K562 (cell line): ENCODE measurements at regions not wholly inside any gene's neighbourhood (a gene's known extent, or its start where the extent isn't known, plus 50 kb on each side); places are given as distances from the start of the nearest gene placed in this dataset.

Source experiments
- ATAC-seq: fragments of 200-7000 bp; cut with Tn5 transposase; 3 replicates; pipeline ENCODE4 v1.9.1; 2020; ENCODE audit warnings: moderate library complexity
- BruUV-seq: library from RNA; stranded (reverse); fragments of 400-500 nt; replicated peaks from 2 replicates; lab custom pipeline; 2021; lab: Mats Ljungman, UMichigan
- CTCF ChIA-PET: fragments of 300-600 bp; formaldehyde crosslinking; extraction: SDS; loops from one replicate; lab custom pipeline; 2021; ENCODE audit warnings: low intra/inter-chr PET ratio; lab: Yijun Ruan, JAX
- POLR2A ChIA-PET: fragments of 300-600, 350-650 bp; sonication (Branson Sonifier 250); formaldehyde crosslinking; extraction: SDS; loops from one replicate; lab custom pipeline; 2021; ENCODE audit warnings: antibody characterized with exemption, inconsistent platforms; lab: Yijun Ruan, JAX
- DNase-seq, 4 experiments: peaks; one replicate each; pipeline versions ENCODE4 v3.0.0 to v3.0.0-alpha.2; 2011 to 2018; ENCODE audit warnings: low spot score in 3 of 4, mixed read lengths in 3 of 4; ENCODE audit errors: extremely low read depth in 1 of 4
- FAIRE-seq: peaks from 2 replicates; lab custom pipeline; 2011; peaks lifted over from hg19 to GRCh38; lab: Jason Lieb, UNC
- H2AFZ ChIP-seq: 2 replicates; pipeline ENCODE4 v1.6.0; 2011; ENCODE audit warnings: low read depth, low read length, control low read depth, inconsistent platforms
- H3K27ac ChIP-seq: fragments of 200-600 bp; 3 replicates; pipeline ENCODE4 v1.8.0; 2011; ENCODE audit warnings: low read depth, mild to moderate bottlenecking, control low read depth, inconsistent platforms, low read length, moderate library complexity, mixed read lengths; ENCODE audit errors: extremely low read depth
- H3K27me3 ChIP-seq, 2 experiments: fragments of 300-600 bp in 1 of 2; 2 replicates in 1 of 2; 3 replicates in 1 of 2; pipeline versions ENCODE4 v1.6.0 to v1.8.0; 2011; ENCODE audit warnings: inconsistent platforms in 2 of 2, low read length in 2 of 2, mild to moderate bottlenecking in 1 of 2, mixed read lengths in 1 of 2, moderate library complexity in 1 of 2; ENCODE audit not compliant: control insufficient read depth in 2 of 2, insufficient read depth in 2 of 2
- H3K36me3 ChIP-seq: fragments of 300-600 bp; 3 replicates; pipeline ENCODE4 v1.8.0; 2011; ENCODE audit warnings: mild to moderate bottlenecking, low read length, inconsistent platforms; ENCODE audit not compliant: control insufficient read depth, insufficient read depth
- H3K4me1 ChIP-seq, 2 experiments: fragments of 200-600 bp in 1 of 2; replicated peaks in 1 of 2; 2 replicates in 1 of 2; 3 replicates in 1 of 2; pipeline versions ENCODE4 v1.5.1 to v1.8.0; 2011; ENCODE audit warnings: inconsistent platforms in 2 of 2, low read length in 2 of 2, mild to moderate bottlenecking in 1 of 2, mixed read lengths in 1 of 2, moderate library complexity in 1 of 2; ENCODE audit not compliant: control insufficient read depth in 2 of 2, insufficient read depth in 2 of 2
- H3K4me2 ChIP-seq: 2 replicates; pipeline ENCODE4 v1.6.1; 2011; ENCODE audit warnings: low read length, control low read depth, inconsistent platforms, mixed read lengths; ENCODE audit not compliant: insufficient read depth
- H3K4me3 ChIP-seq: fragments of 200-600 bp; sonication (generic), shearing (Covaris generic); 2 replicates; pipeline ENCODE4 v1.5.1; 2016; ENCODE audit warnings: control low read depth, inconsistent platforms
- H3K79me2 ChIP-seq: fragments of 200-600 bp; 3 replicates; pipeline ENCODE4 v1.8.0; 2011; ENCODE audit warnings: low read length, inconsistent platforms; ENCODE audit not compliant: control insufficient read depth, insufficient read depth
- H3K9ac ChIP-seq, 2 experiments: 2 replicates each; pipeline versions ENCODE4 v1.6.0 to v1.6.1; 2011; ENCODE audit warnings: low read depth in 2 of 2, low read length in 2 of 2, control low read depth in 1 of 2, inconsistent platforms in 1 of 2, mild to moderate bottlenecking in 1 of 2, mixed read lengths in 1 of 2; ENCODE audit not compliant: insufficient read depth in 1 of 2
- H3K9me1 ChIP-seq: one replicate; pipeline ENCODE4 v1.6.0; 2011; ENCODE audit warnings: inconsistent platforms, mild to moderate bottlenecking, low read length, moderate library complexity; ENCODE audit not compliant: control insufficient read depth, insufficient read depth
- H3K9me3 ChIP-seq: replicated peaks from 2 replicates; pipeline ENCODE4 v1.5.1; 2011; ENCODE audit warnings: low read depth, low read length, inconsistent platforms; ENCODE audit not compliant: control insufficient read depth, insufficient read depth
- H4K20me1 ChIP-seq: replicated peaks from 2 replicates; pipeline ENCODE4 v1.6.1; 2011; ENCODE audit warnings: low read length, inconsistent platforms, mixed read lengths; ENCODE audit not compliant: control insufficient read depth, insufficient read depth
- CBFA2T3 ChIP-seq: fragments of 450-650 bp; IDR thresholded peaks from 2 replicates; pipeline ENCODE4 v1.6.1; 2017
- MCM2 ChIP-seq: fragments of 450-650 bp; IDR thresholded peaks from 2 replicates; pipeline ENCODE4 v1.6.1; 2017; ENCODE audit warnings: low read depth, mild to moderate bottlenecking
- MTF1 ChIP-seq: fragments of 250-450 bp; sonication (Bioruptor Pico); IDR thresholded peaks from 2 replicates; pipeline ENCODE4 v1.9.0; 2021; ENCODE audit warnings: moderate library complexity, mild to moderate bottlenecking, inconsistent platforms, borderline replicate concordance
- PHB ChIP-seq: fragments of 250-450 bp; sonication (Bioruptor Pico); IDR thresholded peaks from 2 replicates; pipeline ENCODE4 v1.5.0; 2021
- PML ChIP-seq: IDR thresholded peaks from 2 replicates; pipeline ENCODE4 v1.6.1; 2012; ENCODE audit warnings: low read length, inconsistent platforms
- RERE ChIP-seq: sonication (generic); formaldehyde crosslinking; IDR thresholded peaks from 2 replicates; pipeline ENCODE4 v1.8.0; 2023; ENCODE audit warnings: missing genetic modification reagents, mild to moderate bottlenecking, borderline replicate concordance
- REST ChIP-seq, 2 experiments: fragments of 450-650 bp; formaldehyde crosslinking in 1 of 2; IDR thresholded peaks; 2 replicates each; pipeline versions ENCODE4 v1.4.0 to v1.6.1; 2014 to 2020; ENCODE audit warnings: mild to moderate bottlenecking in 2 of 2, borderline replicate concordance in 1 of 2, low read depth in 1 of 2
- SMARCE1 ChIP-seq: fragments of 450-650 bp; IDR thresholded peaks from 2 replicates; pipeline ENCODE4 v1.7.1; 2016; ENCODE audit warnings: mild to moderate bottlenecking
- ZBED1 ChIP-seq: IDR thresholded peaks from 2 replicates; pipeline ENCODE4 v1.6.1; 2014
- ZFP30 ChIP-seq: fragments of 250-450 bp; sonication (Bioruptor Pico); IDR thresholded peaks from 2 replicates; pipeline ENCODE4 v1.8.0; 2022; ENCODE audit warnings: moderate library complexity, mild to moderate bottlenecking, inconsistent platforms, borderline replicate concordance
- ZNF77 ChIP-seq: fragments of 250-450 bp; sonication (Bioruptor Pico); IDR thresholded peaks from 2 replicates; pipeline ENCODE4 v1.5.0; 2020
- WGBS: fragments of 100-300 bp; shearing (Covaris generic); methylation state at CpG from one replicate; pipeline ENCODE4 v1.1.6; 2016; ENCODE audit warnings: low coverage, mixed read lengths; ENCODE audit not compliant: insufficient coverage; ENCODE audit errors: missing lambda C conversion rate; 5-methylcytosine and 5-hydroxymethylcytosine counted together
- in situ Hi-C: fragments of 300-500 bp; cut with MboI; formaldehyde crosslinking; loops from 4 replicates; pipeline ENCODE4 v1.15.0; 2018; ENCODE audit warnings: inconsistent platforms, mixed read lengths
- intact Hi-C: fragments of 100-400 bp; cut with micrococcal nuclease; formaldehyde crosslinking; loops from 2 replicates; pipeline ENCODE4 v1.14.2; 2022

- DNase-seq (no peak), FAIRE-seq (no peak), ATAC-seq (no peak)
- in situ Hi-C loops = no loop called here
- CTCF ChIA-PET = no interaction called here
- intact Hi-C loops = no loop called here
- WGBS = 0% methylated on average over 5 of the region's 5 CpGs
- H3K9ac ChIP-seq = no peak overlapping the region
- H3K79me2 ChIP-seq = no peaks in the 10 kb centered on the region
- H3K9me3 ChIP-seq = no peaks in the 10 kb centered on the region
- POLR2A ChIA-PET = interaction anchor here (0.6 kb wide), 1 partner anchor 16 kb away, joined by 3 read pairs; no protein-coding TSS in a partner anchor
- H4K20me1 ChIP-seq = 0 out of 2 replicates have a peak, but pooled peaks cover 5% of the 10 kb centered on the region
- H3K4me3 ChIP-seq = no peak overlapping the region
- no peaks in the 10 kb centered on the region for H3K4me1 ChIP-seq
- no peak overlapping the region for H2AFZ ChIP-seq
- no peaks in the 10 kb centered on the region for H3K9me1 ChIP-seq
- no peak overlapping the region for H3K4me2 ChIP-seq
- H3K36me3 ChIP-seq = no peaks in the 10 kb centered on the region
- H3K27ac ChIP-seq = no peak overlapping the region
- peaks cover 6 to 21% of the 10 kb centered on the region in 2 experiments; a peak in 3 of 5 replicates for H3K27me3 ChIP-seq
- BruUV-seq = no TSS peak
- TF ChIP-seq RERE (CRISPR knock-in tag) (no peak), MTF1 (CRISPR knock-in tag) (no peak), CBFA2T3 (no peak), PHB (CRISPR knock-in tag) (no peak), REST (IDR thresholded peaks at IDR 0.05; ENCODE audit: borderline replicate concordance) (no peak), REST (CRISPR knock-in tag; IDR thresholded peaks at IDR 0.05; ENCODE audit: low read depth) (no peak), ZBED1 (no peak), ZFP30 (CRISPR knock-in tag) (no peak), MCM2 (no peak), ZNF77 (no peak), PML (no peak), SMARCE1 (no peak)
These were observed 147.2 kb upstream of the VSTM2B start for GRCh38 chr19:29378543-29379080.
